ENCODE measurements at regions not wholly inside any gene's neighbourhood (a gene's known extent, or its start where the extent isn't known, plus 50 kb on each side); places are given as distances from the start of the nearest gene placed in this dataset.

GRCh38 chr12:66963901-66964300 is 285.0 kb upstream of the GRIP1 start:
- no peak for DNase-seq

DNA sequence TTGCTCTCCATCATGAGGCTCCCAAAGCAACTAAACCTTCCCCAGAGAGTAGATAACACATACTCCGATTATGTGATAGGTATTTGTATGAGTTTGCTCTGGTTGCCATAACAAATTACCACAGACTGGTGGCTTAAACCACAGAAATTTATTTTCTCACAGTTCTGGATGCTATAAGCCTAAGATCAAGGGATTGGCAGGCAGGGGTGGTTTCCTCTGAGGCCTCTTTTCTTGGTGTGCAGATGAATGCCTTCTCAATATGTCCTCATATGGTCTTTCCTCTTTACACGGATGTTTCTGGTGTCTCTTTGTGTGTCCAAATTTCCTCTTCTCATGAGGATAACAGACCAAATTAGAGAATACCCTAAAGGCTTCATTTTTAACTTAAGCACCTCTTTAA is 285.8 kb upstream of the GRIP1 start:
- DNase-seq, result no peak

- DNase-seq, result no peak
These were observed 286.7 kb upstream of the GRIP1 start for GRCh38 chr12:66965621-66966020.

- DNase-seq, result no peak
These were observed 292.9 kb upstream of the GRIP1 start for GRCh38 chr12:66971816-66972215.

- no peak for DNase-seq
These were observed 292.6 kb upstream of the CAND1 start for GRCh38 chr12:66976526-66976925.

- DNase-seq, result no peak
These were observed 290.4 kb upstream of the CAND1 start for GRCh38 chr12:66978802-66979201.

GRCh38 chr12:66979251-66979650 is 289.9 kb upstream of the CAND1 start:
- DNase-seq, result no peak

- DNase-seq, result no peak
These were observed 285.1 kb upstream of the CAND1 start for GRCh38 chr12:66984077-66984476.

- DNase-seq, result peak; percentile 14
These were observed 284.2 kb upstream of the CAND1 start for GRCh38 chr12:66984962-66985361.

GRCh38 chr12:66999141-66999540 is 270.0 kb upstream of the CAND1 start:
- no peak for DNase-seq

DNA sequence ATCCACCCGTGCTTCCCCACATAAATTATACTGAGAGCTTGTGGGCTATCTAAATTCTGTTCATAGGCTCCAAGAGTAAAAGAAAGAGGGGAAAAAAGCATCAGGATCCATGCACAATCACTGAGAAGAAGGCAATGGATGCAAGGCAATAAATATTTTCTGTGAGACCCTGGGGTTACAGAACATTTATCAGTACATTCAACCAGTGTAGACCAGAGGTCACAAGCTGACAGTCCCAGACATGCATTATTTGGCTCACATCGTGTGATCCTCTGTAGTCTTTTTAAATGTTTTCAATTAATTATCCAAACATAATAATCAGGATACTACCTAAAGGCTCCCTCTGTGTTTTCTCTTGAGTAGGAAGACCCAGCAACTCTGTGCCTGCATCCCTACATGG is 267.9 kb upstream of the CAND1 start:
- no peak for DNase-seq

GRCh38 chr12:67002720-67003119 is 266.4 kb upstream of the CAND1 start:
- no peak for DNase-seq

GRCh38 chr12:67006610-67007009 is 262.5 kb upstream of the CAND1 start:
- DNase-seq, result no peak

DNA sequence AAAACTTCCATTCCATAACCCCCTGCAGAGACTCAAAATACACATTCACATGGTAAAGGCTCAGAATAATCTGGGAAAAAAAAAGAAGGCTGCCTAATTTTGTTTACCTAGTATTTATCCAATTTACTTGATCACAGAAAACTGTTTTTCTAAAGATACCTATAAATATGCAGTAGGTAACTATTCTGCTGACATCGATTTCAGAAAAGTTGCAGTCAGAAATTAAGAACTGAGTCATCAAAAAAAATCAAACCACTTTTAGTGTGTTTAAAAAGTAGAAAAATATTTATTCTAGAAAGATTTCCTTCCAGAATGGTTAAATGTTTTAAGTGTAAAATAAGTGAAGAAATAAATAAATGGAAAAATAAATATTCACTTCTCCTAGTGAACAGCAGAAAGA is 254.5 kb upstream of the CAND1 start:
- DNase-seq, result no peak

DNA sequence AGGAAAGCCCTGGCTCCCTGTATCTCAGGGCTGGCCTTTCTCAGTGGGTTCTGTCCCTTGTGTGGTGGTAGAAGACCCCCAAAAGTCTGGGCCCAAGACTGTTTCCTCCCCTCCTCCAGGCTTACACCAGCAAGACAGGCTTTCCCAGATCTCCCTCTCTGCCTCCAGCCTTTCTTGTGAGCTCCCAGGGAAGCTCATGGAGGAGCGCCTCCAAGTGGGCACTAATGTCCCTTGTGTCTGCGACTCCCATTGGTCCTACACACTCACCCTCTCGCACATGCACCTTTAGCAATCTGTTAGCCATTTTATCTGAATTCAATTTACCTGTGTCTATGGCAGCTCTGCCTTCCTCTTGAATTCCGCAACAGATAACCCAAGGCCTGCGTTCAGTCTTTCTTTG is 251.1 kb upstream of the CAND1 start:
- DNase-seq, result no peak

DNA sequence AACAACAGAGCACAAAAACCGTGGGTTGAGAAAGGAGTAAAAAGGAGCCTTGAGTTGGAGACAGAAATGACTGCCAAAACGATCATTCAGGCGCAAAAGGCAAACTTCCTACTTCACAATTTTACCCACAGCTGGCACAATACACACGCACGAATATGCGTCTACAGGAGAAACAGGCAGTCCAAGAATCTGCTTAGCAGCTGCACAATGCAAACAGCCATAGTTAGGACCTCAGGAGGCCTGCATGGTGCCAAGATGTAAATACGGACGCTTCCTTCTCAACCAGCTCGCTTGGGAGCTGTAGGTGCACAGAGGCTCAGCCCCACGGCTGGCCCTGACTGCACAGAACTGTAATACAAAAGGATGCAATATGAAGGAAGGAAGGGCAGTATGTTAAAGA is 250.1 kb upstream of the CAND1 start:
- DNase-seq, result no peak

GRCh38 chr12:67025543-67026114 is 243.5 kb upstream of the CAND1 start:
- DNase-seq, result no peak

GRCh38 chr12:67026487-67027246 is 242.5 kb upstream of the CAND1 start:
- no peak for DNase-seq

GRCh38 chr12:67028529-67028928 is 240.6 kb upstream of the CAND1 start:
- DNase-seq, result no peak

DNA sequence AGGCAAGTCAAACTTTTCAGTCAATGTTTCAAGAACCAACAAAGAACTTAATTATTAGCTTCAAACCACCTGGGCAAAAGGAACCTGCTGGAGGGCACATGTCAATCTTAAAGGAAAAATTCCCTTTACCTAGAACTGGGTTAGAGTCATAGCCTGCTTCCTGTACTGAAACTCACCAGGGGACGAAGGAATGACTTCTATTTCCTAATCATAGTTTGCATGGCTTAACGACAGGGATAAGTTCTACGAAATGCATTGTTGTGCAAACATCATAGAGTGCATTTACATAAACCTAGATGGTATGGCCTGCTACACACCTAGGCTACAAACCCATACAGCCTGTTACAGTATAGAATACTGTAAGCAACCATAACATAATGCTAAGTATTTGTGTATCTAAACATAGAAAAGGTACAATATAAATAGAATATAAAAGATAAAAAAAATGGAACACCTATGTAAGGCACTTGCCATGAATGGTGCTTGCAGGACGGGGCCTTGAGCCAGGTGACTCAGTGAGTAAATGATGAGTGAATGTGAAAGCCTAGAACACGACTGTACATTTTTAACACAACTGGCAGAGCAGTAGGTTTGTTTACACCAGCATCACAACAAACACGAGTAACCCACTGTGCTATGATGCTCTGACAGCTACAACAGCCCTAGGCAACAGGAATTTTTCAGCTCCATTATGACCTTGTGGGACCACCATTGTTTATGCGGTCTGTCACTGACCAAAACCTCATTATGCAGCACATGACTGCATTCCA is 234.9 kb upstream of the CAND1 start:
- no peak for DNase-seq

GRCh38 chr12:67035121-67035520 is 234.0 kb upstream of the CAND1 start:
- no peak for DNase-seq

- DNase-seq, result no peak
These were observed 230.7 kb upstream of the CAND1 start for GRCh38 chr12:67038486-67038885.

Data from renal pelvis (tissue), 1 donor.